Thyroid gland (tissue), 4 donors: ENCODE measurements at regions not wholly inside any gene's neighbourhood (a gene's known extent, or its start where the extent isn't known, plus 50 kb on each side); places are given as distances from the start of the nearest gene placed in this dataset.

Experiments
- CTCF ChIP-seq, 6 experiments: fragments of 200-600 bp in 3 of 6; fragments of 450-650 bp in 3 of 6; sonication (generic) in 3 of 6; IDR thresholded peaks; one replicate each; pipeline ENCODE4 v1.5.1; 2016 to 2019; ENCODE audit warnings: antibody characterized with exemption in 6 of 6, mild to moderate bottlenecking in 2 of 6, inconsistent platforms in 1 of 6, moderate library complexity in 1 of 6
- POLR2A ChIP-seq, 2 donors: fragments of 450-650 bp; IDR thresholded peaks; one replicate each; pipeline ENCODE4 v1.6.1; 2017; ENCODE audit warnings: antibody characterized with exemption in 2 of 2, mild to moderate bottlenecking in 2 of 2, moderate library complexity in 1 of 2

DNA sequence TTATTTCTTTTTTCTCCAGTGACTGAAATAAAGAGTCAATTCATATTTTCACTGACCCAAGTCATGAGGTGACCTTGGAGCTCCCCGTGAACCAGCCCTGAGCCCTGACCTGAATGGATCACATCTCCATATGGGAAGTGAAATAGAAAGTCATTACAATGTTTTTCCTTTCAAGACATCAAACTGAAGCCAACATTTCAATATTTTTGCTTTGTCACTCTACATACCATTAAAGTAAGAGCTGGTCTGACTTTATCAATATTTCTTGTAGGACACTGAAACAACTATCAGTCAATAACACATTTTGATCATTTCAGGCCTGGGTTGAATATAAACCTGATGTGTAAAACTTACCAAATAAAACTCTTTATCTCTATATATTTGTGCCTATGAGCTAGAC, 249.8 kb upstream of the PHF14 start:
- TF ChIP-seq CTCF (IDR thresholded peaks at IDR 0.05) (no peak), POLR2A (IDR thresholded peaks at IDR 0.05) (no peak)
